ENCODE measurements at regions not wholly inside any gene's neighbourhood (a gene's known extent, or its start where the extent isn't known, plus 50 kb on each side); places are given as distances from the start of the nearest gene placed in this dataset.

GRCh38 chr11:112719736-112720525 lies 241.3 kb upstream of the NCAM1 start:
- Mint-ChIP-seq H3K4me3 (no peak overlapping the region), H3K36me3 (ENCODE audit: low read depth) (no peaks in the 10 kb centered on the region), H3K27me3 (peaks cover 27% of the 10 kb centered on the region), H3K27ac (no peak overlapping the region), H3K4me1 (ENCODE audit: low read depth) (no peaks in the 10 kb centered on the region), H3K9me3 (no peaks in the 10 kb centered on the region)
- no peak overlapping the region for H3K27ac ChIP-seq (ENCODE audit: low read depth in 1 of 2, low read length in 2 of 2)
- TF ChIP-seq CTCF (IDR thresholded peaks at IDR 0.05), result no peak
- ATAC-seq (ENCODE audit: poor library complexity) (no peak), DNase-seq (no peak)
- H3K36me3 ChIP-seq (ENCODE audit: insufficient read depth, low read length), result no peaks in the 10 kb centered on the region
- H3K9me3 ChIP-seq (ENCODE audit: control insufficient read depth in 1 of 2, insufficient read depth in 1 of 2, low read length in 2 of 2), result peaks cover 0 to 7% of the 10 kb centered on the region in 2 experiments
- ChIA-PET CTCF (no interaction called here), POLR2A (no interaction called here)
- H3K27me3 ChIP-seq (ENCODE audit: control insufficient read depth in 1 of 2, insufficient read depth in 2 of 2, low read length in 2 of 2), result peaks cover 0 to 7% of the 10 kb centered on the region in 2 experiments
- intact Hi-C loops (cut with DNase I, micrococcal nuclease), result no loop called here
- no peaks in the 10 kb centered on the region for H3K4me1 ChIP-seq (ENCODE audit: insufficient read depth, low read length)
- H3K4me3 ChIP-seq (ENCODE audit: low read length), result no peak overlapping the region

- Histone ChIP-seq H3K27me3 (ENCODE audit: control insufficient read depth in 1 of 2, insufficient read depth in 2 of 2, low read length in 2 of 2) (peaks cover 0 to 7% of the 10 kb centered on the region in 2 experiments), H3K4me1 (ENCODE audit: insufficient read depth, low read length) (no peaks in the 10 kb centered on the region), H3K4me3 (ENCODE audit: low read length) (no peak overlapping the region), H3K27ac (ENCODE audit: low read depth in 1 of 2, low read length in 2 of 2) (no peak overlapping the region), H3K36me3 (ENCODE audit: insufficient read depth, low read length) (no peaks in the 10 kb centered on the region), H3K9me3 (ENCODE audit: control insufficient read depth in 1 of 2, insufficient read depth in 1 of 2, low read length in 2 of 2) (peaks cover 0 to 7% of the 10 kb centered on the region in 2 experiments)
- intact Hi-C loops (cut with DNase I, micrococcal nuclease), result no loop called here
- Mint-ChIP-seq H3K27me3 (peaks cover 37% of the 10 kb centered on the region), H3K9me3 (no peaks in the 10 kb centered on the region), H3K4me1 (ENCODE audit: low read depth) (no peaks in the 10 kb centered on the region), H3K36me3 (ENCODE audit: low read depth) (no peaks in the 10 kb centered on the region), H3K4me3 (no peak overlapping the region), H3K27ac (no peak overlapping the region)
- no peak for ATAC-seq (ENCODE audit: poor library complexity)
- no peak for TF ChIP-seq CTCF (IDR thresholded peaks at IDR 0.05)
- CTCF ChIA-PET, result interaction anchor here (0.6 kb wide), 1 partner anchor 1252 kb away, joined by 3 read pairs; no protein-coding TSS in a partner anchor
- POLR2A ChIA-PET, result no interaction called here
- DNase-seq, result no peak
Measured at GRCh38 chr11:112722148-112722547, 239.1 kb upstream of the NCAM1 start.

- Histone ChIP-seq H3K4me1 (ENCODE audit: insufficient read depth, low read length) (no peaks in the 10 kb centered on the region), H3K4me3 (ENCODE audit: low read length) (no peak overlapping the region), H3K27ac (ENCODE audit: low read depth in 1 of 2, low read length in 2 of 2) (no peak overlapping the region), H3K36me3 (ENCODE audit: insufficient read depth, low read length) (no peaks in the 10 kb centered on the region), H3K9me3 (ENCODE audit: control insufficient read depth in 1 of 2, insufficient read depth in 1 of 2, low read length in 2 of 2) (peaks cover 0 to 7% of the 10 kb centered on the region in 2 experiments), H3K27me3 (ENCODE audit: control insufficient read depth in 1 of 2, insufficient read depth in 2 of 2, low read length in 2 of 2) (peaks cover 0 to 7% of the 10 kb centered on the region in 2 experiments)
- no peaks in the 10 kb centered on the region for H3K9me3 Mint-ChIP-seq
- CTCF ChIA-PET, result interaction anchor here (0.6 kb wide), 1 partner anchor 1251 kb away, joined by 3 read pairs; no protein-coding TSS in a partner anchor
- no peaks in the 10 kb centered on the region for H3K4me1 Mint-ChIP-seq (ENCODE audit: low read depth)
- TF ChIP-seq CTCF (IDR thresholded peaks at IDR 0.05), result no peak
- DNase-seq (no peak), ATAC-seq (ENCODE audit: poor library complexity) (no peak)
- POLR2A ChIA-PET, result no interaction called here
- no peak overlapping the region for H3K27ac Mint-ChIP-seq
- H3K36me3 Mint-ChIP-seq (ENCODE audit: low read depth), result no peaks in the 10 kb centered on the region
- H3K27me3 Mint-ChIP-seq, result peaks cover 30% of the 10 kb centered on the region
- H3K4me3 Mint-ChIP-seq, result no peak overlapping the region
- intact Hi-C loops (cut with DNase I, micrococcal nuclease), result no loop called here
Measured at GRCh38 chr11:112722876-112723275, 238.3 kb upstream of the NCAM1 start.

Data from CD4-positive, alpha-beta T cell (primary cell).